ENCODE measurements at regions not wholly inside any gene's neighbourhood (a gene's known extent, or its start where the extent isn't known, plus 50 kb on each side); places are given as distances from the start of the nearest gene placed in this dataset.
"Not testable (repeated sequence)": the region's sequence is repeated elsewhere in the genome, so short reads cannot be mapped to it uniquely, and the experiment has no call there.

DNA sequence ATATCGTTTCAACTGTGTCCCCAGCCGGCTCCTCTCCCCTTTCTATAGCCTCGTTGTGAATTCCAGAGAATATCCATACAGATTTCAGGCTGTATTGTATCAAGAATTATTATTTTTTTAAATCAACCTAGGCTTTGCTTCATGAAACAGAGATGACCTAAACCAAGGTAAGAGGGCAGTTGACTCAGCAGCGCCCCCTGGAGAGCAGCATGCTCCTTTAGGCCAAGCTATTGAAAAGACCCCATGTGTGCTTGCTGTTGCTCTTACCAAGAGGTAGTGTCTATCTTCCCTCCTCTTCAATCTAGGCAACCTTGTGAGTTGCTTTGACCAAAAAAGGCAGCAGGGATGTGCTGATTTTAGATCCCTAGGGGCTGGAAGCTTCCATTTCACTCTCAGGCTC is 426.7 kb upstream of the SMIM21 start:
- no peak for DNase-seq (ENCODE audit: low spot score)

DNA sequence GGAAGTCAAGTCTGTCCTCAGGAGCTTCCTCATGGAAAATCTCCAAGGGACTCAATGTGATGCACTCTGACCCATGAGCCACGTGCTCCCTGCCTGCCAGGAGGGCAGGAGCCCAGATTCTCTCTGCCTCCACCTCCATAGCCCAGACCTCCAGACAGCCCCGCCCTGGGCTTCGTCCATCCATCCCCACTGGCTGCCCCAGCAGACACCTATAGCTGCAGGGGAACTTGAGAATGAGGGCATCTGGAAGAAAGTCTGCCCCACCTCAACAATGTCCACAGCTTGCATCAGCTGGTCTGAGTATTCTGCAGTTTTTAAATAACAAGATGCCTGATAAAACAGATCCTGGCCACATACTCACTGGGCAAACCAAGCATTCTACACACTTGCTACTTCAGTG is 418.8 kb upstream of the SMIM21 start:
- no peak for DNase-seq (ENCODE audit: low spot score)

DNA sequence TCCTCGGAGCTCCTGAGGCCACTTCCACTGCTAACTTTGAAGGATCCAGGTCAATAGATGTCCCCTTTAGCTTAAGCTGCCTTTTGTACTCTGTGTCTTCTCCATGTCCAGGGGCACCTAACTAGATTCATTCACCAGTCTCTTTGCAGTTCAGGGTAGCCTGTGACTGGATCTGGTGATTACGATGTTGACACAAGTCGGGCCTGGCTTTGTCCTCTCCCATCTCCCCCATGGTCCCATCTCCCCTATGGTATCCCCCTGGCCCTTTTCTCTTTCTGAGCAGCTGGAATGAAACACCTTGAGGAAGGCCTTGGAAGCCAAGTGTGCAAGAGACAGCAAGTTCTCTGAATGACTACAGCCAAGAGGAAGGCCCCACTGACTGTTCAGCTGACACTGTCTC is 417.9 kb upstream of the SMIM21 start:
- no peak for DNase-seq (ENCODE audit: low spot score)

DNA sequence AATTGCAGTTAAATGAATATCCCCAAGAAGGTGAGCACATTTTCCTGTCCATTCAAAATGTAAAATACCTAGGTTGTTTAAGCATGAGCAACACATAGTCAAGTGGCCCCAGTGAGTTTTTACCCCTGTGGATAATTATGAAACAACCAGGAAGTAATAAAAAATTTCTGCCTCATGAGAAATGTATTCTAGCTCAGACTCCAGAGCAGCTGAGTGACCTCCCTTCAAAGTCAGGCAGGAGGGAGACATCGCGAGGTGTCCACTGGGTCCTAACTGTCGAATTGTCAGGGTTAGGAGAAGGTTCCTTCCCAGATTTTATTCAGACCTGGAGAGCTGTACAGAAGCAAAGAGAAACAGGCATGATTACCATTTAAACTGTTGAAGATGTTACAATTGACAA is 416.6 kb upstream of the SMIM21 start:
- no peak for DNase-seq (ENCODE audit: low spot score)

DNA sequence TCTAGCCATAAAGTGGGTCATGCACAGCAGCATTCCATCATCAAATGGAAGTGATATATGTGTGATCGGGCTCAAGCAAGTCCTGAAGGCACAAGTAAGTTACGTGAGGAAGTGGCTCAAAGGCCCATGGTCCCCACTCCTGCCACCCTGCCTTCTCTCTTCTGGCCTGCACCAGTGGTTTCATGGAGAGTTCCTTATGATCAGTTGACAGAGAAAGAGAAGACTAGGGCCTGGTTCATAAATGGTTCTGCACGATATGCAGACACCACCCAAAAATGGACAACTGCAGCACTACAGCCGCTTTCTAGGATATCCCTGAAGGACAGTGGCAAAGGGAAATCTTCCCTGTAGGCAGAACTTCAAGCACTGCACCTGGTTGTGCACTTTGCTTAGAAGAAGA is 412.6 kb upstream of the SMIM21 start:
- no peak for DNase-seq (ENCODE audit: low spot score)

DNA sequence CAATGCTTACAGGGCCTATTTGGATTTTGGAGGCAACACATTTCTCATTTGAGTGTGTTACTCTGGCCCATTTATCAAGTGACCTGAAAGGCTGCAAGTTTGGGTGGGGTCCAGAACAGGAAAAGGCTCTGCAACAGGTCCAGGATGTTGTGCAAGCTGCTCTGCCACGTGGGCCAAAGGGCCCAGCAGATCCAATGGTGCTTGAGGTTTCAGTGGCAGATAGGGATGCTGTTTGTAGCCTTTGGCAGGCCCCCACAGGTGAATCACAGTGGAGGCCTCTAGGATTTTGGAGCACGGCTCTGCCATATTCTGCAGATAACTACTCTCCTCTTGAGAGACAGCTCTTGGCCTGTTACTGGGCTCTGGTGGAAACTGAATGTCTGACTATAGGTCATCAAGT is 412.2 kb upstream of the SMIM21 start:
- not testable (repeated sequence) for DNase-seq (ENCODE audit: low spot score)

DNA sequence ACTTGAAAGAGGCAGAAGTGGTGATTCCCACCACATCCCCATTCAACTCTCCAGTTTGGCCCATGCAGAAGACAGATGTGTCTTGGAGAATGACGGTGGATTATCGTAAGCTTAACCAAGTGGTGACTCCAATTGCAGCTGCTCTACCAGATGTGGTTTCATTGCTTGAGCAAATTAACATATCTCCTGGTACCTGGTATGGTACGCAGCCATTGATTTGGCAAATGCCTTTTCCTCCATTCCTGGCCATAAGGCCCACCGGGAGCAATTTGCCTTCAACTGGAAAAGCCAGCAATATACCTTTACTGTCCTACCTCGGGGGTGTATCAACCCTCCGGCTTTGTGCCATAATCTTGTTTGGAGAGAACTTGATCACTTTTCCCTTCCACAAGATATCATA is 411.5 kb upstream of the SMIM21 start:
- DNase-seq (ENCODE audit: low spot score): no peak

DNA sequence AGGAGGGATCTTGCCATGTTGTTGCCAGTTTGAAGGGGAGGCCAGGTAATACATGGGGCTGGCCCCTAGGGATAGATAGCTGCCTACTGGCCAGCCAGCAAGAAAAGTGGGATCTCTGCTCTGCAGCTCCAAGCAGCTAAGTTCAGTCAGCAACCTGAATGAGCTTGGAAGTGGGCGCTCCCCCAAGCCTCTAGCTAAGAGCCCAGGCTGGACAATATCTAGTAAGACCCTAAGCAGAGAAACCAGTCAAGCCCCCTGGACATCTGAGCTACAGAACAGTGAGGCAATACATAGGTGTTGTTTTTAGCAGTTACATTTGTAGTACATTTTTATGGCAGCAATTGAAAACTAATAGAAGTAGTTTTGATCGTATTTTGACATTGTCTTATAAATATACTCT is 409.8 kb upstream of the SMIM21 start:
- DNase-seq (ENCODE audit: low spot score): no peak

DNA sequence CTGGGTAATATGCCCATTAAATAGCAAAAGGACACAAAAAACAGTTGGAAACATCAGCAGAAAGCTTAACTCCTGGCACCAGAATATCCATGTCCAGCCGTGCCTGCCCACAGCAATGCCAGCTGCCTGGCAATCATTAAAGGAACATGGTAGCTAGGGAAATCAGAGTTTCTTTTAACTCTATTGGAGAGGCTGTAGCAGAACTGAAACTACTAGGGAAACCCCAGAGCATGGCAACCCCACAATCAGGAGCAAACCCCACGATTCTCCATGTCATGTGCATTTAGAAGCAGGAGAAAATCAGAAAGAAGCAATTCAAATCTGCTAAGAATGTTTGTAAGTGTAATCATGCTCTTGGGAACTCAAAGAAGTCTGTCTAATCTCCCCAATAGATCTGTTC is 409.0 kb upstream of the SMIM21 start:
- DNase-seq (ENCODE audit: low spot score): no peak

DNA sequence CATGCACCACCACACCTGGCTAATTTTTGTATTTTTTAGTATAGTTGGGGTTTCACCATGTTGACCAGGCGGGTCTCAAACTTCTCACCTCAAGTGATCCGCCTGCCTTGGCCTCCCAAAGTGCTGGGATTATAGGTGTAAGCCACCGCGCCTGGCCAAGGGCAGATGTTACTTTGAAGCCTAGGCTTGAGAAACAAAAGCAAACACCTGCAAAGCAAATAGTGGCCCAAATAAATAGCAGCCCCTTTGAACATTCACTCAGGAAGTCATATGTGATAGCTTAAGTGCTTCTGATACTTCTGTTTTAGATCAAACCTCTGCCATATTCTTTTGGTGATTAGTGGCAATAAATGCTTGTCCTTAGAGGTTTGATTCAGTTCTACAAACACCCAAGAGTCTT is 404.5 kb upstream of the SMIM21 start:
- DNase-seq (ENCODE audit: low spot score): no peak

DNA sequence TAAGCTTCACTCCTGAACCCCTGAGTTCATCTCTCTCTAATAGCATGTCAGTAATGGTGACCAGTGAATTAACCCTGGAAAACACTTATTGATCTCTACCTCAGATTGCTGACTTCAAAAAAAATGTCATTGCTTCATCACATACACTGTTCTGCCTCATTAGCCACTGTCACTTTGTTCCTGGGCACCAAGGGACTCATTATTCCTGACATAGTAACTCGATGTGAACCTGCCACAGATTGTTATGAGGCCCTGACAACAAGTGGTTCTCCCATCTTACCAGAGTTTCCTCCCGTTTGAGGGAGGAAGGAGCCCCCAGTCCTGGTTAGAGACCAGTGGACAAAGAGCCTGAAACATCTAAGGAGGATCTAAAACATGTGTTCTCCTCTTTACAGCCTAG is 403.3 kb upstream of the SMIM21 start:
- DNase-seq (ENCODE audit: low spot score): no peak

DNA sequence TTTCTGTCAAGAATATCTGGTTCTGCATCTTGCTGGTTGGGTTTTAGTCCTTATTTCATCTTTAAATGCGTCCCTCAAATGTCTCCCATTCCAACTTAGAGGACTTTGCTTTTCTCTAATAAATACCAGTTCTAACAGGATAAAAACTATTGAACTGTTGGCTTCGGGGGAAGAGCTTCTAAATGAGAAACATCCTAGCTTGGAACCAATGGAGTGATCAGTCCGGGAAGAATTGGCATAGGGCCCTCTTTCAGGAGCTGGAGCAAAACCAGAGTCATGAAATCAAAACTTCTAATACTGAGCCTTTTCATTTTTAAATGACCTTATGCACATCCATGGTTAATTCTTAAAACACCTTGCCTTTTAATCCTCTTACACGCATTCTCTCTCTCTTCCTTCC is 401.6 kb upstream of the SMIM21 start:
- DNase-seq (ENCODE audit: low spot score): no peak

DNA sequence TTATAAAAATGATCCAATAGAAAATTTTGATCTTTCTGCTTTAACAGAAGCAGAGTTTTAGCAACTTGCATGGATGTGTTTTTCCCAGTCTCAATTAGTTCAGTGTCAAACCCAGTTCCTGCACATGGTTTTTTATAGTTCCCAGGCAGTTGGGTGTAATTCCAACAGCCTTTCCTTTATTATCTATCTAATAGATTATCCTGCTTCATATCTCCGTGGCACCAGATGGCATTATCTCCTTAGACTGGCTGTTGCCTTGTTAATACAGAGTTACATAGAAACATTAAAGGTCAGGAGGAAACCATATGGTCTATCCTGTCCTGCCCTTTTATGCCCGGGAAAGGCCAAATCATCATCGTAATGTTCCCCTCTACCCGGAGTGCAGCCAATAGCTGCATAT is 400.9 kb upstream of the SMIM21 start:
- no peak for DNase-seq (ENCODE audit: low spot score)

DNA sequence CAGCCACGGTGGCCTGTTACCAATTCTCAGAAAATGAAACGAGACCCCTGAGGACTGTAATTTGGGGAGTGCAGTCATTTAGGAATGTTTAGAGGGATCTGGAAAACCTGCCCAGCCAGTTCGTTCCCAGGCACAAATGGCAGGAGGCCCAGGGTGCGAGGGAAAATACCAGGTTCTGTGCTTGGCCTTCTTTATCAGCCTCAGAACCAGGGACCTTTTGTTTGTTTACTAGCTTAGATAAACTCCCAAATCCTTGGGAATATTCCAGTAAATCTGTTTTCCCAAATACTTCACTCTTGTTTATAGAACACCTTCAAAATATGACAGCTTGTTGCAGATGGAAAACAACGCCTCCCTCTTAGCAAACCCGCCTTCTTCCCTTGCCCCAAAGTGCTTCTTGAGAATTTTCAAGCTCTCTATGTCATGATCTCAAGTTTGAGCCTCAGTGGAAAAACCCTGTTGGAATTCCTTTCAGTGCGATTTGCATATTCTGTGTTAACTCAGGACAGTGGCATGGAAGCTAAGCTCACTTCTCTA is 400.3 kb upstream of the SMIM21 start:
- no peak for DNase-seq (ENCODE audit: low spot score)

DNA sequence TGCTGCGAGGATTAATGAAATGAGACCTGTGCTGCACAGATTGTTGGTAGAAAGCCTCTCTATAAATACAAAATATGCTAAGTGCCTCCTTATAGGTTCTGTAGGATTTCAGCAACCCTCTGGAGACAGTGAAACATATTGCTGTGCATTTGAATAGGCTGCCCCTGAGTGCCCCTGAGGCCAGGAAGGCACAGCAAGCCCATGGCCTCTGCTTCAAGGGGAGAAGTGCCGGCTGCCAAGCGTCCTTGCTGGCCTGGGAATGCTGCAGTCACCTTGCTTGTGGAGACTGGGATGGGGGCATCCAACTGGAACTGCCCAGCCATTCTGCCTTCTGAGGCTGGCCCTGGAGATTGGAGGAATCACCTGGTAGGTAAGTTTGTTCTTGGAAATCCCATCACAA is 397.2 kb upstream of the SMIM21 start:
- no peak for DNase-seq (ENCODE audit: low spot score)

DNA sequence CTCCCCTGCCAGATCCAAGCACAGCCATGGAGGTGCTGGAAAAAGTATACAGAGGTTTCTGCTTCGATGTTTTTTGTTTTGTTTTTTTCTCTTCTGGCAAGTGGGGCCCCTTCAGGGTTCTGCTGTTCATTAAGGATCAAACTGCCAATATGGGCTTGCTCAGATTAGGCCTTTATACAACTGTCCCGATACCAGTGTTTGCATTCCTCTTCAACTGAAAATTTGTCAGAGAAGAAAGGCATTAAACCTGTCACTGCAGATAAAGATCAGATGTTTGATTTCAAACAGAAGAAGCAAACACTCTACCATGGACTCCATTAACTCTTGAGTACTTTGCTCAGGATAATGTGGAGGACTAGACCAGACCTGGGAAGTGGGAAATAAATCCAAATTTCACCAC is 396.0 kb upstream of the SMIM21 start:
- DNase-seq (ENCODE audit: low spot score): no peak

DNA sequence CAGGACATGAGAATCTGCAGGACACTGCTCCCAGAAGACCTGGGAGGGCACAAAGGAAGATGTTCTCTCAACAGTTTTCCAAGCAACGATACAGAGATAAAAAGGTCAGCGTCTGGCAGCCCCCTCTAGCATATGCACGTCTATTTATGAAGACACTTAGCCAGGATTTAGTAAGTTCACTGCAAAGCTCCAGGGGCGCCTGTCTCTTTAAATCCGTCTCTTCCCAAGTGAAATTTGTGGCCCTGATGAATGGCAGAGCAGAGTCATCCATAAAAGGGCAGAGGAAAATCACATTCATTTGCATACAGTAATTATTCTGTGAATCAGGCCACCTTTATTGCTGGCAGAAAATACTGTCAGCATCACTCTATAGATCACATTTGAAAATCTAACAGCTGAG is 390.9 kb upstream of the SMIM21 start:
- DNase-seq (ENCODE audit: low spot score): no peak

DNA sequence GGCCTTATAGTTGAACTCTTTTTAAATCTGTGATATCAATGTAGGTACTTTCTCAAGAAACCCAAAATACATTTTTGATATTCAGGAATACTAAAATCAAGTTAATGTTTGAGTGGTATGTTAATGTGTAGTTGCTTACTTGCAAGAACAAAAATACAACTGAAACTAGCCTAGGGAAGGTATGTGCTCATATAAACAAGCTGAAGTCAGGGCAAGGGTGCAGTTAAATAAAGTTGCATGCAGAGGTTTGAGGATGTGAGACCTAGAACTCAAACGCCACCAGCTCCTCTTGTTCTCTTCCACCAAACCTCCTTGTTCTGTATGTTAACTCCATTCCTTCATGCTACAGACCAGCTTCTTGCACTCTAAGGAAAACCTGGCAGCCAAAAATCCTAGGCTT is 388.3 kb upstream of the SMIM21 start:
- DNase-seq (ENCODE audit: low spot score): no peak

DNA sequence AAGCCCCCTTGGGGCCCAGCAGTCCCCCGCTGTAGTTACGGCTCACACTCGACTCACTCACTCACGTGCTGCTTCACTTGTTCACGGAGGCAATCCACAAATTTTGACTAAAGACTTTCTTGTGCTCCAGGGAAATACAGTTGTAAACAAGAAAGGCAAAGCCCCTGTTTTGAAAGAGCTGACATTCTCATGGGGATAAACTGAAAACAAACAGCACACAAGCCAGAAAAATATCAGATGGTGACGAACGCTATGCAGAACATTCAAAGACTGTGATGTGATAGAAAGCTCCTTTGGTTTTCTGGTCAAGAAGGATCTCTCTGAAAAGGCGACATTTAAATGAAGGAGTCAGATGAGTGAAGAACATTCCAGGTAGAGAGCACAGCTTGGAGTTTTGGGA is 385.3 kb upstream of the SMIM21 start:
- no peak for DNase-seq (ENCODE audit: low spot score)

DNA sequence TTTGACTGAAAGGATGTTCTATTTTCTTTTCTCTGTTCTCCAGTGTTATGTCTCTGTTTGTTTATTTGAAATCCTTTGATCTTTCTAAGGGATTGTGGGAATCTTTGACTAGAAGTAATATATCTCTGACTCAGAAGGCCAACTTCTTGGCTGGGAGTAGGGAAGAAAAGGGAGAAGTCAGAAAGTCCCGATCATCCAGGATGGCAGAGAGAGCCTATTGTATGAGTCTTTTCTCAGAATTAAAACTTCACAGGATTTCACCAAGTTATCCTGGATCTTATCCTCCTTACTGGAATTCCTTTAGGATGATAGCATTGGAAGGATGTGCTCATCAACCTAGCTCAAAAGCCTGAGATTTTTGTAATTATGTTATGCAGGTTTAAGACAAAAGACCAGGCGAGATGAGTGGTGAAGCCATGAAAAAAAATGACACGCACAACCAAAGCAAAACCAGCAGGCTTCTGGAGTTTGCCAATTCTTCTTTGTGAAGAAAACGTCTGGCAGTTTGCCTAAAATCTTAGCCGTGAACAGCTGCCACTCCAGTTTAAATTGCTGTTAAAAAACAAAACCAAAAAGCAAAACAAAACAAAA is 383.6 kb upstream of the SMIM21 start:
- DNase-seq (ENCODE audit: low spot score): no peak

DNA sequence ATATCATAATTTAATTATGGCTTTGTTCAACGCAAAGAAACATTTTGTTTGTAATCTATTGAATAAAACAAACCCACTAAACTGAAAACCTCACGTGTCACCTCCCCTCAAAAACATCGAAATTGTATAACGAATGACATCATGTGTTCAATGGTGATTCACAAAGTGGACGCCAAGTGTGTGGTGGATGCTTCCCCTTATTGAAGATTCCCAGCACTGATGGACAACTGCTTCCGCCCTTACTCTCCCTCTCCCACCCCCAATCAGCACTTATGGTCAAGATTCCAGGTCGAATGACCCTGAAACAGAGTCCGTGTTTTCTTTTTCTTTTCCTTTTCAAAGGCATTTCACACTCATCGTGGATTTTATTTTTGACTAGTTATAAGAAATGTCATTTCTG is 383.0 kb upstream of the SMIM21 start:
- DNase-seq (ENCODE audit: low spot score): no peak

DNA sequence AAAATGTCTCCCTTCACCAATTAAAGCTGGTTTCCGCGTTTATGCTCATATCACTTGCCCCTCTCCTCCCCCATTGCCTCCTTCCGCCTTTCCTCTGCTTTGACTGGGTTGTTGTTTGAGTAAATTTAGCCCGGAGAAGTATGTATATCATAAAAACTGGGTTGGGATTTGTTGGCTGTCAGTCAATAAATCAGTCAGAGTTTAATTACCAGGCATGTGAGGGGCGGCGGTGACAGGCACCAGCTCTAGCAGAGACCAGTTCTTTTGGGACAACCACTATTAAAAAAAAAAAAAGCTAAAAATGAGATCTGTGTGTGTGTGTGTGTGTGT is 382.4 kb upstream of the SMIM21 start:
- DNase-seq (ENCODE audit: low spot score): no peak

DNA sequence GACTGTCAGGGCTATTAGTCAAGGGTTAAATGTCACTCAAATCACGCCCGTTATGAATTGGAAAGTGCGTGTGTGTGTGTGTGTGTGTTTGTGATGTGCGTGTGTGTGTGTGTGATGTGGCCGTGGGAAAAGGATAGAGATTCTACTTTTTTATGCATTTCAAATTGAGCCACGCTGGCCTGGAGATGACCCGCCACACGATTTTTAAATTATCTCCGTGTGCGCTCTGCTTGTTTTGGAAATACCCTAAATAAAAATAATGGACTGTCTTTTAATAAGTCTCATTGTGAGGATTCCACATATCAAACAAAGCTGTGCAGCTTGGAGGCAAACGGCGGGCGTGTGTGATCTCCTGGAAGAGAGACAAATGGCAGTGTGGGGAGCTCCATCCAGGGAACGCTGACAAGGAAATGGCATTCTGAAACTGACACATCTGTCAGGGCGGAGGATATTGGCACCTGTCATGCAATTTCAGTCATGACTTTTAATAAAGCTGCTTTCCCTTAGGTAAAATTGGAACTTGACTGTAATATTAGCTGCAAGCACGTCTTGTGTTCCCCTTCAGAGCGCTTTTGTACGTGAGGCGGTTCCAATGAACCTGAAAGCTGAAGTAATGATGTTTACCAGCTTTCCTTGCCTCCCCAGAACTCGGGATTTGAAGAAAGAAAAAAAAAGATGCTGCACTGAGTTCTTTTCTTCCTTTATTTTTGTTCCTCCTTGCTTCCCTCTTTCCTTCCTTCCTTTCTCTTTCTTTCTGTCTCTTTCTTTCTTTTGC is 381.8 kb upstream of the SMIM21 start:
- DNase-seq (ENCODE audit: low spot score): no peak

DNA sequence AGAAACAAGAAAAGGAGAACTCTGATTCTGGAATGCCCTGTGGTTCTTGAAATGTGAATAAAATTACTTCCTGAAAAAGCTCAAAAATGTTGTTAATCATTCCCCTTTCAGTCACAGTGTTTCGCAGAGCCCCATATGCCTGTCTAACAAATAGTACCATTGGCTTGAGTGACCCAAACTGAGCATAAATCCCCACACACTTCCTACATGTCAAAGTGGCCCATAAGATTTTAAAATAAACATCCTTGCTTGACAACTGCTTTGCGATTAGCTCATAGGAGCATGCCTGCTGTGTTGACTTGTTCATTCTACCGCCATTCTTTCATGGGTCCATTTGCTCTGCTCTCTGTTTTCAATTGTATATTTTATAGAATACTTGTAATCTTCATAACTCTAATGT is 377.8 kb upstream of the SMIM21 start:
- DNase-seq (ENCODE audit: low spot score): no peak

All from Ammon's horn (tissue), 1 donor.